GM21528 (cell line): ENCODE measurements at regions not wholly inside any gene's neighbourhood (a gene's known extent, or its start where the extent isn't known, plus 50 kb on each side); places are given as distances from the start of the nearest gene placed in this dataset.
"Not testable (repeated sequence)": the region's sequence is repeated elsewhere in the genome, so short reads cannot be mapped to it uniquely, and the experiment has no call there.

Source experiments
- ATAC-seq: cut with Tn5 transposase; IDR thresholded peaks from one replicate; pipeline ENCODE4 v1.9.1; 2021; ENCODE audit warnings: mild to moderate bottlenecking, moderate library complexity; ENCODE audit not compliant: unreplicated experiment, low FRiP score

GRCh38 chrX:114272096-114272686, 311.7 kb upstream of the HTR2C start:
- no peak for ATAC-seq

- ATAC-seq = not testable (repeated sequence)
Measured at GRCh38 chrX:114270371-114270770, 313.5 kb upstream of the HTR2C start.

GRCh38 chrX:114268643-114269042, 315.2 kb upstream of the HTR2C start:
- ATAC-seq = no peak

DNA sequence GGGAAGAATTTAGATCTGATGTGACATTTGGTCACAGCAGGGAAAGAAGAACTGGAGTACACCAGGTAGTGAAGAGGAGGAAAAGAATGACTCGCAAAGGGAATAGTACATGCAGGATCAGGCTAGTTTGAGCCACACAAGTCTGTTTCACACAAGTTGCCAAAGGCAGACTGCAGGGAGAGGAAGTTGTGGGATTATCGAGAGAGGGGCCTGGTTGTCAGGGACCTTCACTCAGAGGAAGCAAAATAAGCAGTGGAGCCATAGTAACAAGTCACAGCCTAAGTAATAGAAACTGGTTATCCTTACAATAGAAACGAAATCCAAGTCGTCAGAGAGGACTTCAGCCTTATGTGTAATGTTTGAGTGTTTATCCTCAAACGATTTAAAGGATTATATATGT, 316.7 kb upstream of the HTR2C start:
- ATAC-seq = no peak

- no peak for ATAC-seq
Measured at GRCh38 chrX:114252186-114252585, 331.7 kb upstream of the HTR2C start.

- no peak for ATAC-seq
Measured at GRCh38 chrX:114251575-114251974, 332.3 kb upstream of the HTR2C start.

DNA sequence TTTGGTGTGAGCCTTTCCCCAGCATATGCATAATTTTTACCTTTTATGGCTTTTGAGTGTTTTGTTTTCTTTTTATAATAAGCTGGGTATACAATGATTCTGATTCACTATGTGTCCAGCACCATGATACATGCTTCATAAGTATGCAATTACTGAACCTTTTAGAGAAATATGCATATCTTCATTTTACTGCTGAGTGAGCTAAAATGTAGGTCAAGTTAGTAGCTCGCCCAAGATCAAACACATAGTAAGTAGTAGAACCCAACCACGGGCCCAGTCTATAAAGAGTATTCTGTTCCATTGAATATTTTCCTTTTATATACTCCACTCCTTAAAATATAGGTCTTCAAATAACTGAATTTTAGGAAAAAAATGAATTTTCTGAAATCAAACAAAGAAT, 362.4 kb upstream of the HTR2C start:
- no peak for ATAC-seq

DNA sequence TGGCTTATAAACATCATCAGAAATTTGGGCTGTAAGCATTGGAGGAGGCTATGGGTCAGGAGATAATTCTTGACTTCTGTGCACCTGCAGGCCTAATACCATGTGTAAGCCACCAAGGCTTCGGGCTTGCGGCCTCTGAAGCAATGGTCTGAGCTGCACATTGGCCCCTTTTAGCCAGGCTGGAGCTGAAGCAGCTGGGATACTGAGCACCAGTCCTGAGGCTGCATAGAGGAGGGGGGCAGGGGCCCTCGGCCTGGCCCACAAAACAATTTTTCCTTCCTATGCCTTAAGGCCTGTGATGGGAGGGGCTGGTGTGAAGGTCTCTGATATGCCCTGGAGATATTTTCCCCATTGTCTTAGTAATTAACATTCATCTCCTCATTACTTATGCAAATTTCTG, 373.0 kb upstream of the HTR2C start:
- ATAC-seq = no peak

GRCh38 chrX:114201622-114202021, 382.3 kb upstream of the HTR2C start:
- no peak for ATAC-seq

DNA sequence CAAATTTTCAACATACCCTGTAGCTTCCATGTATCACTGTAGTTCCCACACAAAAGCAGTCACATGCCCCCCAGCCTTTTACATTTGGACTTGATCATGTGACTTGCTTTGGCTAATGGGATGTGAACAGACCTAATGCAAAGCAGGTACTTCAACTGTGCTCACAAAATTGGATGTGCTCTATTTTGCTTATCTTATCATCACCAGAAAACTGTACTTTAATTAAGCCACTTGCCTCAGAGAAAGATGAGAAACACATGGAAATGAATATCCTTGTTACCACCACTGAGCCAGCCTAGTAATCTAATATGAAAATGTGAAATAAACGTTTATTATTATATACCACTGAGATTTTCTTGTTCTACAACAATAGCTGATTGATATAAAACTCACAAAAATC, 402.7 kb upstream of the HTR2C start:
- no peak for ATAC-seq

DNA sequence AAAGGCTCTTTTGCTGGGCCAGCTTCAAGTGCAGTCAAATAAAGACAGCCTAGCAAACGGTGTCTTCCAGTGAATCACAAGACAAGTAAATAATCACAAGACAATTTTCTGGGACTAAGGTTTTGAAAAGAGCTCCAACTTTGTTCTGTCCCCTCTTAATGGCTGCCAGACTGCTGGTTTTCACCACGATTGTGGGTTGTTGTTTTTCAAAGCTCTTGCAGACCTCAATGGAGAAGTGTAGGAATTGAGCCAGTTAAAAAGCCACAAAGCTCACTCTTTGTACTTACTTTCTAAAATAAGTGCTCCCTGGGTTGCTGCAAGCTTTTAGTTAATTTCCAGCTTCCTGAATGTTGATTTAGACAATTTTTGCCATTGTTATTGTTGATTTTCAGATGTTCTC, 405.8 kb upstream of the HTR2C start:
- no peak for ATAC-seq

DNA sequence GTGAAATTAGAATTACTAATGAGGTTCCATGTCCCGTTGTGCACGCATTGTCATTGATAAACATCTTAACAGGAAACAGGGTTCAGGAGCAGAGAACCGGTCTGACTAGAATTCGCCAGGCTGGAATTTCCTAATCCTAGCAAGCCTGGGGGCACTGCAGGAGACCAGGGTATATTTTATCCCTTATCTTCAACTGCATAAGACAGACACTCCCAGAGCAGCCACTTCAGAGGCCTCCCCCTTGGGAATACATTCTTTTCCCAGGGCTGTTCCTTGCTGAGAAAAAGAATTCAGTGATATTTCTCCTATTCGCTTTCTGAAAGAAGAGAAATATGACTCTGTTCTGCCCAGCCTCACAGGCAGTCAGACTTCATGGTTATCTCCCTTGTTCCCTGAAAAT, 416.6 kb upstream of the HTR2C start:
- ATAC-seq = not testable (repeated sequence)

GRCh38 chrX:114166601-114167000, 417.3 kb upstream of the HTR2C start:
- no peak for ATAC-seq

DNA sequence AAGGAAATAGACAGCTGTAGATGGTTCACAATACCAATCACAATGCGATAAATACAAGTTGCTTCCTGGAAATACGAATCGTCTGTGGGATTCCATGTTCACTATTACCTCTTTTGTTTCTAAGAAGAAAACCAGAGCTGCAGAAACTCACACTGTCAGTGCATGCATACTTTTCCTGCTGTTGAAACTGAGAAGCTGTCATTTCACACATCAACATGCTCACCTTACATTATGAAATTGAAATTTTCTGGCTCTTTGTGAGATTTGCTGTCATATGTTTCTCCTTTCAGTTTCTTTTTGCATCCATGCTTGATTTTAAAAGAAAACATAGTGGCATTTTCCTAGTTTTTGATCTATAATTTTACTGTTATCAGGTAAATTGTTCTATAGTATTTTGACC, 418.3 kb upstream of the HTR2C start:
- no peak for ATAC-seq

DNA sequence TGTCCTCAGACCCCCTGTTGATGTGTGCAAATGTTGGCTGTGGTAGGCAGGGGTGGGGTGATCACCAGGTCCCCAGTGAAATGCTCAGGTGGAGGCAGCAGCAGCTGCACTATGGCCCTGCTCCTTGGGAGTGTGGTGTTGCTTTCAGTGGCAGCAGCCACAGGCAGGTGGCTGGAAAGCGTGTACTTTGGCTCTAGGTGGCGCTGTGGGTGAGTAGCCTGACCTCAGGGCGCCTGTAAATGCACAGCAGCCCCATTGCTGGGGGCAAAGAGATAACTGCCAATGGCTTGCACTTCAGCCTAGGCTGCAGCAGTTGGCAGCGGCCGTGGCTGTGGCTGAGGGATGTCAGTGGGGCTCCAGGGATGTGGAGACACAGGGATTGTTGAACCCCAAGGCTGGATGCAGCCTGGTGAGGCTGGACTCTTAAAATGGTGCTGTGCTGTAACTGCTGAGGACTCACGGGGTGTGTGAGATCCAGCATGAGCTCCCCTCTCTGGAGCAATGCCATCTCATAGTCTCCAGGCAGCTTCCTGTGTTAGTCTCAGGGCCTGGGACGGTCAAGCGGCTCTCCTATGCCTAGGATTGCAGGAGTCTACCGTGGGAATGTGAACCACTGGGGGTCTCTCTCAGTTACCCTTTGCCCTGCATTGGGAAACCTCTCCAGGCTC, 421.7 kb upstream of the HTR2C start:
- ATAC-seq = no peak

DNA sequence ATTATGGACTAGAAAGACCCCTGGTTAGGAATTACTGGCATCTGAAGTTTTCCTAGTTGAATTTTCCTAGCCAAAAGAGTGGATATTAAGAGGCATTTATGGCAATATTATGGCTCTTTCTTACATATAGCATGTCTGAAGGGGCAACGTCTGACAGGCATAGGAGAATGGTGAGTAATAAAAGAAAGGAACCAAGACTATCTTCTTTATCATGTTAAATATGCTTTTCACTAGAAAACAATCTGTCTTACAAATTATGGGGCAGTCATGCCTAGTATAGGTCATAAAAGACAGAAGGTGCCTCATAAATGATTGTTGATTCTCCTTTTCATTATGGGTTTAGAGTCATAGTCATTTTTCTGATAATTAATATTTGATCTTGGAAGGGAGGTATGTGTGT, 431.1 kb upstream of the HTR2C start:
- no peak for ATAC-seq

- no peak for ATAC-seq
Measured at GRCh38 chrX:114152130-114152529, 431.8 kb upstream of the HTR2C start.

GRCh38 chrX:114134465-114134864, 449.4 kb upstream of the HTR2C start:
- ATAC-seq = no peak

GRCh38 chrX:114127411-114128025, 456.4 kb upstream of the HTR2C start:
- no peak for ATAC-seq

- no peak for ATAC-seq
Measured at GRCh38 chrX:114127005-114127404, 456.9 kb upstream of the HTR2C start.

- ATAC-seq = no peak
Measured at GRCh38 chrX:114101081-114101480, 482.8 kb upstream of the HTR2C start.

DNA sequence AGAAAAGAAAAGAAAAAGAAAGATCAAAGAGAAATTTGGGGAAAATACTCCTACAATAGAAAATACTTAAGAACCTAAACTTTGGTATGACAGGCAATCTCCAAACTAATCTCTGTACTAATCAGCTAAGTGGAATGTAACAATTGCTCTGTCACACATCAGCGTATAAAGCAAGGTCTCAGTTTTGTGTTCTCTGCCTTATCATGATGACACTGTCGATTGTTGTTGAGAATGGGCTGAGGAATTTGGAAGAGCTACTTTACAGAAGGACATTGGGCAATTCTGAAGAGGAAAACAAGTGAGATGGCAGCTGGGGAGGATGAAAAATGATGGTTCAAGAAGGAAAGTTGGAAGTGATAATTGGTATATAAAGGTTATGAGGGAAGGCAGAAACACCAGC, 486.0 kb upstream of the HTR2C start:
- no peak for ATAC-seq
